H1 (cell line): ENCODE measurements at regions not wholly inside any gene's neighbourhood (a gene's known extent, or its start where the extent isn't known, plus 50 kb on each side); places are given as distances from the start of the nearest gene placed in this dataset.

Experiments
- CTCF ChIA-PET: fragments of 300-600 bp; sonication (Branson Sonifier 250); formaldehyde crosslinking; loops from one replicate; lab custom pipeline; 2021; ENCODE audit not compliant: partially characterized antibody; lab: Charles Lee
- POLR2A ChIA-PET: fragments of 300-600 bp; sonication (Branson Sonifier 250); formaldehyde crosslinking; loops from one replicate; lab custom pipeline; 2021; ENCODE audit warnings: inconsistent platforms; ENCODE audit not compliant: partially characterized antibody; lab: Charles Lee
- DNase-seq, 2 experiments: peaks; one replicate each; pipeline versions ENCODE4 v3.0.0 to v3.0.0-alpha.2; 2010 to 2022; ENCODE audit warnings: low spot score in 2 of 2, low read depth in 1 of 2, mixed read lengths in 1 of 2
- FAIRE-seq: peaks from 2 replicates; lab custom pipeline; 2011; peaks lifted over from hg19 to GRCh38; lab: Jason Lieb, UNC
- H2AFZ ChIP-seq: 2 replicates; pipeline ENCODE4 v1.8.1; 2012; ENCODE audit warnings: low read length, inconsistent platforms
- H2AK5ac ChIP-seq: 2 replicates; pipeline ENCODE4 v1.6.1; 2013; ENCODE audit warnings: low read depth, low read length
- H2BK120ac ChIP-seq: replicated peaks from 2 replicates; pipeline ENCODE3; 2013; ENCODE audit warnings: low read depth, low read length, inconsistent platforms
- H2BK12ac ChIP-seq: 2 replicates; pipeline ENCODE4 v1.6.1; 2013; ENCODE audit warnings: low read depth, low read length
- H2BK15ac ChIP-seq: 2 replicates; pipeline ENCODE4 v1.6.1; 2013; ENCODE audit warnings: low read length
- H2BK20ac ChIP-seq: 2 replicates; pipeline ENCODE4 v1.6.1; 2013; ENCODE audit warnings: low read length
- H2BK5ac ChIP-seq: 2 replicates; pipeline ENCODE4 v1.6.1; 2013; ENCODE audit warnings: low read depth, low read length
- H3K14ac ChIP-seq: 2 replicates; pipeline ENCODE4 v1.6.1; 2013; ENCODE audit warnings: inconsistent platforms; ENCODE audit not compliant: insufficient read length
- H3K18ac ChIP-seq: 2 replicates; pipeline ENCODE4 v1.6.1; 2013; ENCODE audit warnings: low read length; ENCODE audit errors: extremely low read depth
- H3K23ac ChIP-seq: 2 replicates; pipeline ENCODE4 v1.6.1; 2013; ENCODE audit warnings: inconsistent platforms; ENCODE audit not compliant: insufficient read length
- H3K23me2 ChIP-seq: 2 replicates; pipeline ENCODE4 v1.6.1; 2013; ENCODE audit warnings: low read depth, low read length
- H3K27ac ChIP-seq: 2 replicates; pipeline ENCODE4 v1.6.1; 2011; ENCODE audit warnings: low read depth, low read length, inconsistent platforms
- H3K27me3 ChIP-seq, 4 experiments: replicated peaks in 1 of 4; 1 replicate in 1 of 4; 2 replicates in 3 of 4; pipeline versions ENCODE4 v1.6.1 to v1.8.1; 2011 to 2013; ENCODE audit warnings: low read length in 3 of 4, mild to moderate bottlenecking in 3 of 4, inconsistent platforms in 2 of 4, mixed read lengths in 2 of 4, moderate library complexity in 1 of 4; ENCODE audit not compliant: control insufficient read depth in 3 of 4, insufficient read depth in 3 of 4; ENCODE audit errors: extremely low read depth in 1 of 4
- H3K36me3 ChIP-seq, 4 experiments: 2 replicates each; pipeline versions ENCODE4 v1.6.1 to v1.8.1; 2011 to 2013; ENCODE audit warnings: mild to moderate bottlenecking in 4 of 4, low read length in 3 of 4, moderate library complexity in 2 of 4, control low read depth in 1 of 4, inconsistent platforms in 1 of 4; ENCODE audit not compliant: insufficient read depth in 4 of 4, control insufficient read depth in 2 of 4
- H3K4ac ChIP-seq: replicated peaks from 2 replicates; pipeline ENCODE3; 2013; ENCODE audit warnings: low read length, low read depth, mixed read lengths, inconsistent platforms; ENCODE audit not compliant: insufficient read length
- H3K4me1 ChIP-seq, 4 experiments: replicated peaks in 1 of 4; 1 replicate in 1 of 4; 2 replicates in 3 of 4; pipeline versions ENCODE4 v1.6.1 to v1.8.1; 2011 to 2013; ENCODE audit warnings: low read length in 3 of 4, inconsistent platforms in 2 of 4, mixed read lengths in 1 of 4; ENCODE audit not compliant: insufficient read depth in 4 of 4, control insufficient read depth in 3 of 4
- H3K4me2 ChIP-seq, 2 experiments: 2 replicates each; pipeline versions ENCODE4 v1.6.1 to v1.8.1; 2011 to 2013; ENCODE audit warnings: low read depth in 2 of 2, low read length in 2 of 2, control low read depth in 1 of 2, inconsistent platforms in 1 of 2, mild to moderate bottlenecking in 1 of 2; ENCODE audit not compliant: insufficient read depth in 1 of 2
- H3K4me3 ChIP-seq, 4 experiments: fragments of 200-600, 300-600 bp in 1 of 4; sonication (generic), shearing (Covaris generic), sonication (Bioruptor Twin) in 1 of 4; 2 replicates each; pipeline versions ENCODE4 v1.5.1 to v1.8.1; 2011 to 2016; ENCODE audit warnings: low read length in 4 of 4, low read depth in 3 of 4, control low read depth in 2 of 4, inconsistent platforms in 2 of 4, mild to moderate bottlenecking in 2 of 4, mixed read lengths in 1 of 4, moderate library complexity in 1 of 4; ENCODE audit not compliant: insufficient read depth in 2 of 4; ENCODE audit errors: extremely low read depth in 1 of 4
- H3K56ac ChIP-seq: replicated peaks from 2 replicates; pipeline ENCODE3; 2013; ENCODE audit warnings: low read depth, mild to moderate bottlenecking, mixed read lengths, low read length, inconsistent platforms; ENCODE audit not compliant: insufficient read length
- H3K79me1 ChIP-seq: 2 replicates; pipeline ENCODE4 v1.6.1; 2013; ENCODE audit warnings: low read depth, low read length, control low read depth
- H3K79me2 ChIP-seq, 2 experiments: 2 replicates each; pipeline versions ENCODE4 v1.6.1 to v1.8.1; 2012 to 2013; ENCODE audit warnings: low read length in 2 of 2, mild to moderate bottlenecking in 2 of 2, inconsistent platforms in 1 of 2; ENCODE audit not compliant: insufficient read depth in 2 of 2, control insufficient read depth in 1 of 2
- H3K9ac ChIP-seq, 4 experiments: replicated peaks in 1 of 4; 1 replicate in 1 of 4; 2 replicates in 3 of 4; pipeline versions ENCODE4 v1.6.1 to v1.8.1; 2011 to 2013; ENCODE audit warnings: low read depth in 3 of 4, low read length in 3 of 4, control low read depth in 2 of 4, mild to moderate bottlenecking in 2 of 4, moderate library complexity in 2 of 4, inconsistent platforms in 1 of 4; ENCODE audit errors: extremely low read depth in 1 of 4
- H3K9me3 ChIP-seq, 2 experiments: 2 replicates each; pipeline versions ENCODE4 v1.6.1 to v1.8.1; 2012 to 2013; ENCODE audit warnings: mild to moderate bottlenecking in 2 of 2, moderate library complexity in 2 of 2, control low read depth in 1 of 2, inconsistent platforms in 1 of 2, low read depth in 1 of 2, low read length in 1 of 2, mixed read lengths in 1 of 2; ENCODE audit not compliant: insufficient read depth in 2 of 2
- H4K20me1 ChIP-seq, 2 experiments: replicated peaks in 1 of 2; 2 replicates each; pipeline versions ENCODE3 to v1.8.1; 2011 to 2013; ENCODE audit warnings: inconsistent platforms in 2 of 2, low read length in 2 of 2, mild to moderate bottlenecking in 1 of 2; ENCODE audit not compliant: insufficient read depth in 2 of 2, control insufficient read depth in 1 of 2
- H4K5ac ChIP-seq: 2 replicates; pipeline ENCODE4 v1.6.1; 2013; ENCODE audit warnings: low read length, low read depth, mixed read lengths, inconsistent platforms; ENCODE audit not compliant: insufficient read length
- H4K8ac ChIP-seq: 2 replicates; pipeline ENCODE4 v1.8.0; 2013; ENCODE audit warnings: mild to moderate bottlenecking, moderate library complexity, low read length, inconsistent platforms; ENCODE audit not compliant: insufficient read depth; ENCODE audit errors: extremely low read depth
- H4K91ac ChIP-seq: replicated peaks from 2 replicates; pipeline ENCODE3; 2013; ENCODE audit warnings: low read length, mixed read lengths, inconsistent platforms; ENCODE audit not compliant: insufficient read length
- CEBPB ChIP-seq: IDR thresholded peaks from 2 replicates; pipeline ENCODE4 v1.6.1; 2012; ENCODE audit warnings: low read depth, low read length
- CTCF ChIP-seq, 3 experiments: IDR thresholded peaks; 1 replicate in 2 of 3; 2 replicates in 1 of 3; pipeline versions ENCODE4 v1.5.1 to v1.6.1; 2011; ENCODE audit warnings: low read length in 3 of 3, mild to moderate bottlenecking in 3 of 3, inconsistent platforms in 2 of 3, low read depth in 1 of 3, moderate library complexity in 1 of 3; ENCODE audit not compliant: insufficient read depth in 1 of 3; ENCODE audit errors: control extremely low read depth in 1 of 3
- EP300 ChIP-seq, 2 experiments: IDR thresholded peaks; 1 replicate in 1 of 2; 2 replicates in 1 of 2; pipeline ENCODE4 v1.6.1; 2011 to 2012; ENCODE audit warnings: low read depth in 2 of 2, low read length in 2 of 2, mild to moderate bottlenecking in 2 of 2, borderline replicate concordance in 1 of 2, inconsistent platforms in 1 of 2, moderate library complexity in 1 of 2
- GTF2F1 ChIP-seq: IDR thresholded peaks from 2 replicates; pipeline ENCODE4 v1.6.1; 2012; ENCODE audit warnings: low read depth, low read length, improper control_type of control experiment, borderline replicate concordance
- NANOG ChIP-seq: IDR thresholded peaks from 2 replicates; pipeline ENCODE4 v1.6.1; 2011; ENCODE audit warnings: low read length, low read depth, mild to moderate bottlenecking, inconsistent platforms; ENCODE audit not compliant: insufficient read depth, poor library complexity, severe bottlenecking
- RAD21 ChIP-seq, 2 experiments: IDR thresholded peaks in 1 of 2; conservative IDR thresholded peaks in 1 of 2; 2 replicates each; pipeline ENCODE4 v1.6.1; 2011; ENCODE audit warnings: low read depth in 2 of 2, low read length in 2 of 2, improper control_type of control experiment in 1 of 2, inconsistent platforms in 1 of 2, mild to moderate bottlenecking in 1 of 2, moderate library complexity in 1 of 2
- SRF ChIP-seq: IDR thresholded peaks from 2 replicates; pipeline ENCODE4 v1.6.1; 2011; ENCODE audit warnings: mild to moderate bottlenecking, low read depth, low read length, moderate library complexity
- TAF7 ChIP-seq: optimal IDR thresholded peaks from 2 replicates; pipeline ENCODE3; 2011; ENCODE audit warnings: low read depth, mild to moderate bottlenecking, inconsistent platforms, low read length, moderate library complexity, borderline replicate concordance
- TEAD4 ChIP-seq: IDR thresholded peaks from 2 replicates; pipeline ENCODE4 v1.6.1; 2012; ENCODE audit warnings: low read depth, low read length, inconsistent platforms, mixed read lengths
- WGBS, 2 experiments: shearing (Covaris generic) in 1 of 2; methylation state at CpG; one replicate each; pipeline versions ENCODE4 v1.1.6 to v1.1.7; 2013 to 2015; ENCODE audit warnings: low lambda C conversion rate in 2 of 2, mixed read lengths in 2 of 2, inconsistent platforms in 1 of 2, low coverage in 1 of 2, missing lambda C conversion rate in 1 of 2; ENCODE audit not compliant: insufficient replicate concordance in 2 of 2, insufficient coverage in 1 of 2, insufficient read length in 1 of 2; ENCODE audit errors: extremely low coverage in 1 of 2, missing lambda C conversion rate in 1 of 2; 5-methylcytosine and 5-hydroxymethylcytosine counted together
- TF ChIP-seq, protein P1 (sequence below): IDR thresholded peaks from 2 replicates; pipeline ENCODE4 v1.6.1; 2012; ENCODE audit warnings: inconsistent platforms

- Histone ChIP-seq H3K4me3 (no peak overlapping the region), H2BK120ac (no peak overlapping the region), H2AFZ (peak overlapping the region; percentile 59; the same call in 1 of the 2 replicates), H2BK20ac (no peak overlapping the region; the same call in 1 of the 2 replicates), H3K56ac (no peak overlapping the region), H3K27me3 (no peaks in the 10 kb centered on the region; a peak in 1 of 7 replicates), H2BK12ac (no peak overlapping the region), H3K23me2 (no peaks in the 10 kb centered on the region), H2BK15ac (no peak overlapping the region), H2BK5ac (no peak overlapping the region), H3K9ac (no peak overlapping the region), H4K20me1 (no peaks in the 10 kb centered on the region), H3K4ac (no peak overlapping the region), H3K4me2 (no peak overlapping the region), H4K5ac (no peak overlapping the region), H4K8ac (no peak overlapping the region), H3K79me1 (no peaks in the 10 kb centered on the region), H3K23ac (no peak overlapping the region), H3K4me1 (no peaks in the 10 kb centered on the region), H3K9me3 (no peaks in the 10 kb centered on the region; a peak in 1 of 4 replicates), H3K36me3 (no peaks in the 10 kb centered on the region), H2AK5ac (no peak overlapping the region), H3K18ac (no peak overlapping the region), H3K79me2 (no peaks in the 10 kb centered on the region), H3K14ac (no peak overlapping the region), H3K27ac (no peak overlapping the region), H4K91ac (no peak overlapping the region)
- DNase-seq, result no peak
- FAIRE-seq, result peak; percentile 7
- 100% methylated on average over 3 of the region's 3 CpGs; no CpG with 5 or more reads in 1 of the 2 experiments for WGBS, 2 experiments
- ChIA-PET POLR2A (interaction anchor here (0.7 kb wide), 1 partner anchor 839 kb away, joined by 3 read pairs; no protein-coding TSS in a partner anchor), CTCF (interaction anchor here (0.5 to 1.8 kb wide), 10 partner anchors 8 to 393 kb away, joined by 3 to 4 read pairs (median 3); no protein-coding TSS in a partner anchor)
- no peak for TF ChIP-seq CEBPB
- peak; percentile 35 for TF ChIP-seq TAF7
- no peak for TF ChIP-seq TEAD4
- peak in 2 of 3 experiments; percentile 45 to 56; a peak in 3 of 4 replicates for TF ChIP-seq CTCF (IDR thresholded peaks at IDR 0.05; ENCODE audit: control extremely low read depth in 1 of 3, insufficient read depth in 1 of 3, low read depth in 1 of 3, low read length in 3 of 3)
- peak; percentile 64 to 74 for TF ChIP-seq RAD21 (IDR thresholded peaks at IDR 0.05 in 1 of 2, conservative IDR thresholded peaks at IDR 0.05 in 1 of 2; ENCODE audit: low read depth in 2 of 2, low read length in 2 of 2)
- no peak for TF ChIP-seq NANOG
- TF ChIP-seq GTF2F1, result no peak
- TF ChIP-seq SRF, result no peak
- TF ChIP-seq, protein P1, sequence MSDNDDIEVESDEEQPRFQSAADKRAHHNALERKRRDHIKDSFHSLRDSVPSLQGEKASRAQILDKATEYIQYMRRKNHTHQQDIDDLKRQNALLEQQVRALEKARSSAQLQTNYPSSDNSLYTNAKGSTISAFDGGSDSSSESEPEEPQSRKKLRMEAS, result peak; percentile 55; the same call in 1 of the 2 replicates
- TF ChIP-seq EP300 (IDR thresholded peaks at IDR 0.05; ENCODE audit: borderline replicate concordance in 1 of 2, low read depth in 2 of 2, low read length in 2 of 2), result no peak
Measured at GRCh38 chr2:8285081-8285480, 396.8 kb upstream of the ID2 start.
